HEK293T (cell line): ENCODE measurements at regions not wholly inside any gene's neighbourhood (a gene's known extent, or its start where the extent isn't known, plus 50 kb on each side); places are given as distances from the start of the nearest gene placed in this dataset.

Experiments
- CTCF ChIA-PET: fragments of 350-600 bp; formaldehyde crosslinking; extraction: SDS; loops from one replicate; lab custom pipeline; 2021; ENCODE audit warnings: antibody characterized with exemption, inconsistent platforms; lab: Yijun Ruan, JAX
- POLR2A ChIA-PET: fragments of 350-600 bp; formaldehyde crosslinking; extraction: SDS; loops from one replicate; lab custom pipeline; 2020; ENCODE audit warnings: antibody characterized with exemption, inconsistent platforms; lab: Yijun Ruan, JAX
- DNase-seq: peaks from one replicate; pipeline ENCODE4 v3.0.0; 2012; ENCODE audit warnings: mixed read lengths; ENCODE audit errors: extremely low spot score
- ARNT ChIP-seq: fragments of 450-650 bp; IDR thresholded peaks from 2 replicates; pipeline ENCODE4 v1.6.1; 2017; ENCODE audit warnings: mild to moderate bottlenecking
- BHLHE40 ChIP-seq: fragments of 450-650 bp; IDR thresholded peaks from 2 replicates; pipeline ENCODE4 v1.6.1; 2016; ENCODE audit warnings: mild to moderate bottlenecking, moderate library complexity, borderline replicate concordance
- CTBP1 ChIP-seq: fragments of 450-650 bp; IDR thresholded peaks from 2 replicates; pipeline ENCODE4 v1.6.1; 2016; ENCODE audit warnings: borderline replicate concordance
- ELF4 ChIP-seq: fragments of 450-650 bp; IDR thresholded peaks from 2 replicates; pipeline ENCODE4 v1.6.1; 2017; ENCODE audit warnings: antibody characterized with exemption
- FOXA1 ChIP-seq: fragments of 450-650 bp; IDR thresholded peaks from 2 replicates; pipeline ENCODE4 v1.6.1; 2016; ENCODE audit warnings: mild to moderate bottlenecking
- FOXK2 ChIP-seq: fragments of 450-650 bp; IDR thresholded peaks from 2 replicates; pipeline ENCODE4 v1.6.1; 2016; ENCODE audit warnings: mild to moderate bottlenecking
- FOXM1 ChIP-seq: fragments of 450-650 bp; IDR thresholded peaks from 2 replicates; pipeline ENCODE4 v1.6.1; 2017; ENCODE audit warnings: mild to moderate bottlenecking, borderline replicate concordance
- HDGF ChIP-seq: fragments of 450-650 bp; IDR thresholded peaks from 2 replicates; pipeline ENCODE4 v1.6.1; 2017; ENCODE audit warnings: antibody characterized with exemption, borderline replicate concordance
- L3MBTL2 ChIP-seq: fragments of 450-650 bp; conservative IDR thresholded peaks from 2 replicates; pipeline ENCODE4 v1.6.1; 2016; ENCODE audit warnings: mild to moderate bottlenecking
- LEF1 ChIP-seq: fragments of 450-650 bp; IDR thresholded peaks from 2 replicates; pipeline ENCODE4 v1.6.1; 2017; ENCODE audit warnings: mild to moderate bottlenecking, borderline replicate concordance
- NFRKB ChIP-seq: fragments of 450-650 bp; IDR thresholded peaks from 2 replicates; pipeline ENCODE4 v1.6.1; 2016; ENCODE audit warnings: mild to moderate bottlenecking, moderate library complexity
- PKNOX1 ChIP-seq: fragments of 450-650 bp; IDR thresholded peaks from 2 replicates; pipeline ENCODE4 v1.6.1; 2016
- SP1 ChIP-seq: fragments of 450-650 bp; IDR thresholded peaks from 2 replicates; pipeline ENCODE4 v1.6.1; 2017
- SUZ12 ChIP-seq: fragments of 450-650 bp; IDR thresholded peaks from 2 replicates; pipeline ENCODE4 v1.6.1; 2016; ENCODE audit warnings: mild to moderate bottlenecking
- TARDBP ChIP-seq: fragments of 450-650 bp; IDR thresholded peaks from 2 replicates; pipeline ENCODE4 v1.6.1; 2016
- ZNF384 ChIP-seq: fragments of 450-650 bp; IDR thresholded peaks from 2 replicates; pipeline ENCODE4 v1.6.1; 2016

GRCh38 chr3:168984872-168985271 lies 678.6 kb downstream of the MECOM start:
- TF ChIP-seq LEF1 (no peak), HDGF (no peak), FOXA1 (no peak), SP1 (no peak), FOXM1 (no peak), SUZ12 (no peak)
- CTCF ChIA-PET: no interaction called here
- DNase-seq: no peak
- POLR2A ChIA-PET: no interaction called here

GRCh38 chr3:168983046-168983445 lies 680.5 kb downstream of the MECOM start:
- ChIA-PET CTCF (no interaction called here), POLR2A (no interaction called here)
- DNase-seq: no peak
- TF ChIP-seq LEF1 (no peak), ARNT (no peak), FOXK2 (no peak), FOXA1 (no peak), NFRKB (no peak), SP1 (no peak), L3MBTL2 (no peak), ELF4 (no peak), TARDBP (no peak), CTBP1 (no peak), PKNOX1 (no peak), SUZ12 (no peak), ZNF384 (no peak), BHLHE40 (no peak), HDGF (no peak), FOXM1 (no peak)

- TF ChIP-seq FOXA1: no peak
- TF ChIP-seq L3MBTL2: no peak
- TF ChIP-seq FOXM1: no peak
- no peak for TF ChIP-seq CTBP1
- TF ChIP-seq NFRKB: no peak
- no peak for TF ChIP-seq HDGF
- TF ChIP-seq SP1: no peak
- TF ChIP-seq ARNT: no peak
- TF ChIP-seq ELF4: no peak
- no peak for TF ChIP-seq LEF1
- TF ChIP-seq SUZ12: no peak
- TF ChIP-seq PKNOX1: no peak
- TF ChIP-seq BHLHE40: no peak
- TF ChIP-seq ZNF384: no peak
- TF ChIP-seq TARDBP: no peak
- no peak for TF ChIP-seq FOXK2
- POLR2A ChIA-PET: no interaction called here
- CTCF ChIA-PET: no interaction called here
- DNase-seq: no peak
These were observed 682.1 kb downstream of the MECOM start for GRCh38 chr3:168981396-168981795.

GRCh38 chr3:168977716-168978374 lies 685.7 kb downstream of the MECOM start:
- ChIA-PET CTCF (no interaction called here), POLR2A (no interaction called here)
- TF ChIP-seq HDGF (no peak), ZNF384 (peak; percentile 55; the same call in 1 of the 2 replicates), FOXK2 (no peak), SP1 (no peak), L3MBTL2 (no peak), CTBP1 (no peak)
- no peak for DNase-seq

- ChIA-PET POLR2A (no interaction called here), CTCF (no interaction called here)
- DNase-seq: no peak
- TF ChIP-seq BHLHE40 (no peak), FOXK2 (no peak)
These were observed 686.5 kb downstream of the MECOM start for GRCh38 chr3:168976969-168977368.

GRCh38 chr3:168975576-168975975 lies 687.9 kb downstream of the MECOM start:
- no peak for TF ChIP-seq SUZ12
- TF ChIP-seq HDGF: no peak
- no peak for TF ChIP-seq FOXK2
- no peak for TF ChIP-seq FOXM1
- TF ChIP-seq FOXA1: no peak
- TF ChIP-seq ARNT: no peak
- no peak for TF ChIP-seq CTBP1
- no peak for TF ChIP-seq NFRKB
- TF ChIP-seq ZNF384: no peak
- no peak for TF ChIP-seq SP1
- TF ChIP-seq ELF4: no peak
- TF ChIP-seq L3MBTL2: no peak
- TF ChIP-seq LEF1: no peak
- no peak for TF ChIP-seq PKNOX1
- TF ChIP-seq BHLHE40: no peak
- TF ChIP-seq TARDBP: no peak
- CTCF ChIA-PET: no interaction called here
- POLR2A ChIA-PET: no interaction called here
- DNase-seq: no peak
